ENCODE measurements at regions not wholly inside any gene's neighbourhood (a gene's known extent, or its start where the extent isn't known, plus 50 kb on each side); places are given as distances from the start of the nearest gene placed in this dataset.
"Not testable (repeated sequence)": the region's sequence is repeated elsewhere in the genome, so short reads cannot be mapped to it uniquely, and the experiment has no call there.

- Mint-ChIP-seq H3K27me3 (no peaks in the 10 kb centered on the region), H3K27ac (ENCODE audit: low read depth) (no peak overlapping the region), H3K4me1 (no peaks in the 10 kb centered on the region), H3K36me3 (ENCODE audit: insufficient read depth) (peaks cover 2% of the 10 kb centered on the region), H3K9me3 (peaks cover 11% of the 10 kb centered on the region), H3K4me3 (no peak overlapping the region)
- ATAC-seq (replicated peaks; ENCODE audit: extremely low read depth, poor library complexity, severe bottlenecking) (no peak), DNase-seq (ENCODE audit: low spot score in 2 of 2) (no peak)
Observed at GRCh38 chr6:67694127-67694526, 941.0 kb upstream of the ADGRB3 start.

GRCh38 chr6:67689329-67689728 is 945.8 kb upstream of the ADGRB3 start:
- H3K4me3 Mint-ChIP-seq = no peak overlapping the region
- no peak overlapping the region for H3K27ac Mint-ChIP-seq (ENCODE audit: low read depth)
- no peaks in the 10 kb centered on the region for H3K9me3 Mint-ChIP-seq
- DNase-seq (ENCODE audit: low spot score in 2 of 2) (no peak), ATAC-seq (replicated peaks; ENCODE audit: extremely low read depth, poor library complexity, severe bottlenecking) (no peak)
- no peaks in the 10 kb centered on the region for H3K27me3 Mint-ChIP-seq
- H3K4me1 Mint-ChIP-seq = no peaks in the 10 kb centered on the region
- H3K36me3 Mint-ChIP-seq (ENCODE audit: insufficient read depth) = no peaks in the 10 kb centered on the region

- H3K4me3 Mint-ChIP-seq = no peak overlapping the region
- H3K27me3 Mint-ChIP-seq = no peaks in the 10 kb centered on the region
- H3K9me3 Mint-ChIP-seq = no peaks in the 10 kb centered on the region
- ATAC-seq (replicated peaks; ENCODE audit: extremely low read depth, poor library complexity, severe bottlenecking) (no peak), DNase-seq (ENCODE audit: low spot score in 2 of 2) (no peak)
- peaks cover 2% of the 10 kb centered on the region for H3K36me3 Mint-ChIP-seq (ENCODE audit: insufficient read depth)
- H3K4me1 Mint-ChIP-seq = no peaks in the 10 kb centered on the region
- H3K27ac Mint-ChIP-seq (ENCODE audit: low read depth) = no peak overlapping the region
Observed at GRCh38 chr6:67687396-67687795, 947.7 kb upstream of the ADGRB3 start.

DNA sequence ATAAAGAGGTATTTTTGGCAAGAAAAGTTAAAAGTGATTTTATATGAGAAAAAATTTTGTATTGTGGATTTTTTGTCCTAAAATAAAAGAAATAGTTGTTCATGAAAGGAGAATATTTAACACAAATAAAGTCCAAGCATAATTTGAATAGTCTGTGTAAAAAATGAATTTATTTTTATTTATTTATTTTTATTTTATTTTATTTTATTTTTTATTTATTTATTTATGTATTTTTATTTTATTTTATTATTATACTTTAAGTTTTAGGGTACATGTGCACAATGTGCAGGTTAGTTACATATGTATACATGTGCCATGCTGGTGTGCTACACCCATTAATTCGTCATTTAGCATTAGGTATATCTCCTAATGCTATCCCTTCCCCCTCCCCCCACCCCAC is 948.9 kb upstream of the ADGRB3 start:
- not testable (repeated sequence) for H3K9me3 Mint-ChIP-seq; ATAC-seq (replicated peaks; ENCODE audit: extremely low read depth, poor library complexity, severe bottlenecking); H3K27ac Mint-ChIP-seq (ENCODE audit: low read depth); H3K27me3 Mint-ChIP-seq; H3K4me1 Mint-ChIP-seq; H3K4me3 Mint-ChIP-seq; H3K36me3 Mint-ChIP-seq (ENCODE audit: insufficient read depth); DNase-seq (ENCODE audit: low spot score in 2 of 2)

- no peak for DNase-seq (ENCODE audit: low spot score in 2 of 2)
- no peak for ATAC-seq (replicated peaks; ENCODE audit: extremely low read depth, poor library complexity, severe bottlenecking)
- H3K4me3 Mint-ChIP-seq = no peak overlapping the region
- H3K27me3 Mint-ChIP-seq = no peaks in the 10 kb centered on the region
- no peaks in the 10 kb centered on the region for H3K9me3 Mint-ChIP-seq
- H3K36me3 Mint-ChIP-seq (ENCODE audit: insufficient read depth) = peaks cover 2% of the 10 kb centered on the region
- H3K27ac Mint-ChIP-seq (ENCODE audit: low read depth) = no peak overlapping the region
- no peaks in the 10 kb centered on the region for H3K4me1 Mint-ChIP-seq
Observed at GRCh38 chr6:67683960-67684359, 951.1 kb upstream of the ADGRB3 start.

GRCh38 chr6:67680297-67680932 is 954.7 kb upstream of the ADGRB3 start:
- no peak overlapping the region for H3K27ac Mint-ChIP-seq (ENCODE audit: low read depth)
- H3K36me3 Mint-ChIP-seq (ENCODE audit: insufficient read depth) = peaks cover 2% of the 10 kb centered on the region
- ATAC-seq (replicated peaks; ENCODE audit: extremely low read depth, poor library complexity, severe bottlenecking) (no peak), DNase-seq (ENCODE audit: low spot score in 2 of 2) (no peak)
- no peaks in the 10 kb centered on the region for H3K27me3 Mint-ChIP-seq
- H3K9me3 Mint-ChIP-seq = no peaks in the 10 kb centered on the region
- no peak overlapping the region for H3K4me3 Mint-ChIP-seq
- H3K4me1 Mint-ChIP-seq = no peaks in the 10 kb centered on the region

- Mint-ChIP-seq H3K36me3 (ENCODE audit: insufficient read depth) (peaks cover 2% of the 10 kb centered on the region), H3K9me3 (no peaks in the 10 kb centered on the region), H3K27ac (ENCODE audit: low read depth) (no peak overlapping the region), H3K4me3 (no peak overlapping the region), H3K4me1 (no peaks in the 10 kb centered on the region), H3K27me3 (no peaks in the 10 kb centered on the region)
- ATAC-seq (replicated peaks; ENCODE audit: extremely low read depth, poor library complexity, severe bottlenecking) (no peak), DNase-seq (ENCODE audit: low spot score in 2 of 2) (no peak)
Observed at GRCh38 chr6:67679566-67680296, 955.4 kb upstream of the ADGRB3 start.

DNA sequence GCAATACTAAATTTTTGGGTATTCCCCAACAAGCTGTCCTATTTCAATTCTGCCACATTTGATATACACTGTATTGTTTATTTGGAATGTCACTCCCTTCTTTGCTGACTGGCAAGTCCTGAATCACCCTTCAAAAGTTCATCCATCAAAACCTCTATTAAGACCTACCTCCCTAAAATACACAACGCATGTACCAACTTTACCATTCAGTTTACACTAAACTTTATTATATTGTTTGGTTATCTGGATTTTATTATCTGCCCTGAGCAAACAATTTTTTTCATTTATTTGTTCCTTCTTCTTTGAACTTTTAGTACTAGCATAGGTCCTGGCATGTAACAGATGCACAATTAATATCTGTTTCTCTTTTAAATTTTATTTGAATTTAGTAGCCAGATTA is 958.2 kb upstream of the ADGRB3 start:
- no peaks in the 10 kb centered on the region for H3K27me3 Mint-ChIP-seq
- DNase-seq (ENCODE audit: low spot score in 2 of 2) = no peak
- no peaks in the 10 kb centered on the region for H3K9me3 Mint-ChIP-seq
- H3K4me3 Mint-ChIP-seq = no peak overlapping the region
- no peak for ATAC-seq (replicated peaks; ENCODE audit: extremely low read depth, poor library complexity, severe bottlenecking)
- H3K27ac Mint-ChIP-seq (ENCODE audit: low read depth) = no peak overlapping the region
- no peaks in the 10 kb centered on the region for H3K4me1 Mint-ChIP-seq
- no peaks in the 10 kb centered on the region for H3K36me3 Mint-ChIP-seq (ENCODE audit: insufficient read depth)

GRCh38 chr6:67667637-67668422 is 967.3 kb upstream of the ADGRB3 start:
- Mint-ChIP-seq H3K4me3 (no peak overlapping the region), H3K4me1 (no peaks in the 10 kb centered on the region), H3K27ac (ENCODE audit: low read depth) (no peak overlapping the region), H3K27me3 (no peaks in the 10 kb centered on the region), H3K36me3 (ENCODE audit: insufficient read depth) (no peaks in the 10 kb centered on the region), H3K9me3 (peaks cover 19% of the 10 kb centered on the region)
- DNase-seq (ENCODE audit: low spot score in 2 of 2) (no peak), ATAC-seq (replicated peaks; ENCODE audit: extremely low read depth, poor library complexity, severe bottlenecking) (no peak)

DNA sequence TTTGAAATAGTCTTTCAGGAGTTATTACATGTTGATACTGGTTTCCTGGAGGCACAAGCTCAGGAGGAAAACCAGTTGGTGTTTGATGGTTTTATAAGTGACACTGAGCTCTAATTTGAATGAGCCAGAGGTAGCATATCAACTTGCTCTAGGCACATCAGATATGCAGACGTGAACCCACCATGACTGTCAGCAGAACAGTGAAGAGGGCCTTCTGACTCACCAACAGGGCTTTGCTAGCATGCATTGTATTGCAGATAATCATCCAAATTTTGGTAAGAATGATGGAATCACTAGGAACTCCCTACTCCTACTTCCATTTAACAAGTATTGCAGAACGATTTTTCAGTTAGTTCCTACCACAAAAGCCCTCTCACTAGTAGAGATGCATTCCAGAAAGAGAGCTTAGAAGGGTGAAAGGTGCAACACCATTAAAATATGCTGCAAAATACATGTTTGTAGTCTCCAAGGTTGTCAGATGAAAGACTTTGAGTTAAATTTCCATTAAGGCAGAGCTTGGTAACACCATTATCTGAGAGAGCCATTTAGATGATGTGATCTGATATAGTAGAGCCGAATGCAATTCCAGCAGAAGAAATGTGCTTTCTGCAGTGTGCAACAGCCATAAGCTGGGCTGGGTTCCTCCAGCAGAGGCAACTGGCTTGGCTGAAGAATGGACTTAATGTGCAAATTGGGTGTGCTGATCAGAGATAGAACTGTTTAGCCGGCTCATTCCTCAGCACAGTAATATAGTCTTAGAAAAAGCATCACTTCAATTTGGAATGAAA is 968.7 kb upstream of the ADGRB3 start:
- DNase-seq (ENCODE audit: low spot score in 2 of 2) = no peak
- H3K4me3 Mint-ChIP-seq = no peak overlapping the region
- H3K4me1 Mint-ChIP-seq = no peaks in the 10 kb centered on the region
- H3K27me3 Mint-ChIP-seq = no peaks in the 10 kb centered on the region
- no peak overlapping the region for H3K27ac Mint-ChIP-seq (ENCODE audit: low read depth)
- ATAC-seq (replicated peaks; ENCODE audit: extremely low read depth, poor library complexity, severe bottlenecking) = no peak
- H3K36me3 Mint-ChIP-seq (ENCODE audit: insufficient read depth) = no peaks in the 10 kb centered on the region
- peaks cover 28% of the 10 kb centered on the region for H3K9me3 Mint-ChIP-seq

DNA sequence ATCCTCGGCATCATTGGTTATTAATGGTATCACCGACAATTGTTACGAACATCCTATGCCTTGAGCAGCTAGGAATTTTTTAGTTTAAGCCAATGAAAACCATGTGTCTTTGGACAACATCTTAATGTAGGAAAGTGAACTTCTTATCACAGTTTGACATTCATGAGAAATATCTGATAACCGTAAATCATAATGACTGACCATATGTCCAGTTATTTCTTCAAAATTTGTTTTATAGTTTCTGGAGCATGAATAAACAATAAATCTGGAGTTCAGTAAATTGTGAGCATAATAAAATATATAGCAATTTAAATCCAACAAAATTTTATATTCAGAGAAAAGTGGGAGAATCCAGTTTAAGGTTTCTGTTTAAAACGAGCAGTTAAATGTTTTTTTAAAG is 970.1 kb upstream of the ADGRB3 start:
- H3K27me3 Mint-ChIP-seq = no peaks in the 10 kb centered on the region
- peaks cover 25% of the 10 kb centered on the region for H3K9me3 Mint-ChIP-seq
- H3K4me1 Mint-ChIP-seq = no peaks in the 10 kb centered on the region
- H3K36me3 Mint-ChIP-seq (ENCODE audit: insufficient read depth) = peaks cover 2% of the 10 kb centered on the region
- no peak overlapping the region for H3K27ac Mint-ChIP-seq (ENCODE audit: low read depth)
- no peak for ATAC-seq (replicated peaks; ENCODE audit: extremely low read depth, poor library complexity, severe bottlenecking)
- no peak for DNase-seq (ENCODE audit: low spot score in 2 of 2)
- H3K4me3 Mint-ChIP-seq = no peak overlapping the region

DNA sequence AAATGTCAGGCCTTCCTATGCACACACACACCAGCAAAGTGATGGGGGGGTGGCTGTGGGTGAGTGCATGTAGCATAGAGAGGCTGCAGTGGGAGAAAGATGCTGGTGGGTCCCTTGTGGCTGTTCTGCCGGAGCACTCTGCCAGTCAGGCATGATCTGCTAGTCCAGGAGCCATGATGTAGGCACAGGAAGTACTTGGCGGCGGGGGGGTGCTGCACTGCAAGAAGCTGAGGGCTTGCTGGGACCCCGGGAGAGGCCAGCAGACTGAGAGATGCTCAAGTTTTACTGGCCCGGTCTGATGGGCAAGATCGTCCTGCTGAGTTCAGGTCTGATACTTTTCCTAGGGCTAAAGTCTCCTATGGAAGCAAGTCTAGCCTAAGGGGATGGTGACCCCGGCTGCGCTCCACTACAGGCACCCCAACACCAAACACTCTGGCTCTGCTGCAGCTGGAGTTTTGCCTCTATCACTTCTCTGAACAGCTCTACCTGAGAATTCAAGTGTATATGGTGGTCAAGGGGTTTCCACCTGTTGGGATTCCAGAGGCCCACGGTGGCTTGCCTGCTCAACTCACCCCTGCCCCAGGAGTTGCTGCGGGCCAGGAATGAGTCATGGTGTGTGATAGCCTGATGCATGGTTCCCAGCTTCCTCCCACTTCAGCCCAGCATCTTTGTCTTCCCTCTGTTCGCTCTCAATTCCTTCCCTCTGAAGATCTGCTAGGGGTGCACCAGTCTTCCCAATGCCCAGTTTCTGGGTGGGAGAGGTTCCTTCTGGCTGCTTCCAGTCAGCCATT is 971.8 kb upstream of the ADGRB3 start:
- no peak overlapping the region for H3K4me3 Mint-ChIP-seq
- H3K27ac Mint-ChIP-seq (ENCODE audit: low read depth) = no peak overlapping the region
- no peaks in the 10 kb centered on the region for H3K4me1 Mint-ChIP-seq

More for the DNA sequence above, 971.8 kb upstream of the ADGRB3 start:
- ATAC-seq (replicated peaks; ENCODE audit: extremely low read depth, poor library complexity, severe bottlenecking) (no peak), DNase-seq (ENCODE audit: low spot score in 2 of 2) (no peak)
- Mint-ChIP-seq H3K9me3 (peaks cover 25% of the 10 kb centered on the region), H3K27me3 (no peaks in the 10 kb centered on the region), H3K36me3 (ENCODE audit: insufficient read depth) (peaks cover 2% of the 10 kb centered on the region)

All from central memory CD8-positive, alpha-beta T cell (primary cell).